Thyroid gland (tissue), 4 donors: ENCODE measurements at regions not wholly inside any gene's neighbourhood (a gene's known extent, or its start where the extent isn't known, plus 50 kb on each side); places are given as distances from the start of the nearest gene placed in this dataset.

Experiments
- POLR2A ChIP-seq, 2 donors: fragments of 450-650 bp; IDR thresholded peaks; one replicate each; pipeline ENCODE4 v1.6.1; 2017; ENCODE audit warnings: antibody characterized with exemption in 2 of 2, mild to moderate bottlenecking in 2 of 2, moderate library complexity in 1 of 2
- TF ChIP-seq, protein P1 (sequence below), 6 experiments: fragments of 200-600 bp in 3 of 6; fragments of 450-650 bp in 3 of 6; sonication (generic) in 3 of 6; IDR thresholded peaks; one replicate each; pipeline ENCODE4 v1.5.1; 2016 to 2019; ENCODE audit warnings: antibody characterized with exemption in 6 of 6, mild to moderate bottlenecking in 2 of 6, inconsistent platforms in 1 of 6, moderate library complexity in 1 of 6

DNA sequence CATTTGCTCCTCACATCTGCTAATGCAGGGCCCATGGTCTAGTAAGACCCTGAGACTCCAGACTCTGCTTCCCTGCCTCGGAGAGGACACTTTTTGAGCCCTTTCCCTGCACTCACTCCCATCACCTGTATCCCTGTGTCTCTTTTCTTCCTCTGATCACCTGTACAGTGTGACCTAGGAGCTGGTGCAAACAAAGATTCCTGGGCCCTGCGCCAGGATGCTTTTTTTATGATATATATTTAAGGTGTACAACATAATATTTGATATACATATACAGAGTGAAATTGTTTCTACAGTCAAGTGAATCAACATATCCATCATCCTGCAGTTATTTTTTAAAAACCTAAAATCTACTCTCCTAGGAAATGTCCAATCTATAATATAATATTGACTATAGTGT lies 355.4 kb downstream of the MAFB start:
- TF ChIP-seq, protein P1, sequence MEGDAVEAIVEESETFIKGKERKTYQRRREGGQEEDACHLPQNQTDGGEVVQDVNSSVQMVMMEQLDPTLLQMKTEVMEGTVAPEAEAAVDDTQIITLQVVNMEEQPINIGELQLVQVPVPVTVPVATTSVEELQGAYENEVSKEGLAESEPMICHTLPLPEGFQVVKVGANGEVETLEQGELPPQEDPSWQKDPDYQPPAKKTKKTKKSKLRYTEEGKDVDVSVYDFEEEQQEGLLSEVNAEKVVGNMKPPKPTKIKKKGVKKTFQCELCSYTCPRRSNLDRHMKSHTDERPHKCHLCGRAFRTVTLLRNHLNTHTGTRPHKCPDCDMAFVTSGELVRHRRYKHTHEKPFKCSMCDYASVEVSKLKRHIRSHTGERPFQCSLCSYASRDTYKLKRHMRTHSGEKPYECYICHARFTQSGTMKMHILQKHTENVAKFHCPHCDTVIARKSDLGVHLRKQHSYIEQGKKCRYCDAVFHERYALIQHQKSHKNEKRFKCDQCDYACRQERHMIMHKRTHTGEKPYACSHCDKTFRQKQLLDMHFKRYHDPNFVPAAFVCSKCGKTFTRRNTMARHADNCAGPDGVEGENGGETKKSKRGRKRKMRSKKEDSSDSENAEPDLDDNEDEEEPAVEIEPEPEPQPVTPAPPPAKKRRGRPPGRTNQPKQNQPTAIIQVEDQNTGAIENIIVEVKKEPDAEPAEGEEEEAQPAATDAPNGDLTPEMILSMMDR (IDR thresholded peaks at IDR 0.05): no peak
- TF ChIP-seq POLR2A (IDR thresholded peaks at IDR 0.05): no peak
